ENCODE measurements at regions not wholly inside any gene's neighbourhood (a gene's known extent, or its start where the extent isn't known, plus 50 kb on each side); places are given as distances from the start of the nearest gene placed in this dataset.
"Not testable (repeated sequence)": the region's sequence is repeated elsewhere in the genome, so short reads cannot be mapped to it uniquely, and the experiment has no call there.

DNA sequence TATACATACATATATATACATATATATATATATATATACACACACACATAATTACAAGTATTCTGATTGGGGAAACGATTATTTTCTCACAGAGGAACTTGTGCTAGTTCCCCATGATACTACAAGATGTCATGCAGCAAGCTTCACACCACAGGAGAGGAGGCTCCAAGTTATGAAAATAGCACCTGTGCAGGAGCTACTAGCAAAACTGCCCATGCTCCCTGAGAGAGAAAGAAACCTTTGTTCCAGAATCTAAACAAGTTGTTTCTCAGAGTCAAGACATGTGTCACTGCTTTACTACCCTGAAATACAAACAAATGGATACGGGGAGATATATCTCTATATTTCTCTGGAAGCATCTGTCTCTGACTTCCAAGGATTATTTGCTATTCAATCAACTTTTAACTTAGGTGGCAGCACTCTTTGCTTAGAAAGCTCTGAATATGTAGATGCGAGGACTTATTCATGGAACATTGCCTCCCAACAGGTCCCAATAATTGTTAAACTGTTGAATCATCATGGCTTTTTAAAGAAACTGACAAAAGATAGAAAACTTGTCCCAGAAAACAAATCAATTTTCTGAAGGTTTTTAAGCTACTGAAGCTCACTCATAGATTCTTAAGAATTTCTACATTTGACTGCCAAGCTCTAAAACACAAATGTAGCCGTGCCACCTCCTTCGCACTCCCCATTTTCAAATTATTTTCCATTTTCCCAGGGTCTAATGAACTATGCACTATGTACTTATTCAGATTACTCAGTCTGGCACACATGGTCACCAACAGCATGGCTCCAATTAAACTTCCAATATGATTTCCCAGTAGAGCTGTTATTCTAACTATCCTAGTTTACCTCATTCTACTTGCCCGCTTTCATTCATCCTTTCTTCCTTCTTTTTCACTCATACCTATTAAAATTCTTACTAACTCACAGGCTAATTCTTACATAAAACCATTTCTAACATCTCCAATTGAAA, 929.1 kb downstream of the LTN1 start:
- Histone ChIP-seq H3K4me3 (no peak overlapping the region), H3K36me3 (no peaks in the 10 kb centered on the region), H3K4me1 (peaks cover 13% of the 10 kb centered on the region), H3K27me3 (ENCODE audit: low read depth) (no peaks in the 10 kb centered on the region), H3K9me3 (replicated peaks) (no peaks in the 10 kb centered on the region), H3K27ac (replicated peaks) (no peak overlapping the region)
- intact Hi-C loops (cut with micrococcal nuclease), result loop anchor here (10.0 kb wide), 1 partner anchor 271 kb away; no protein-coding TSS in a partner anchor
- TF ChIP-seq CTCF (IDR thresholded peaks at IDR 0.05; ENCODE audit: borderline replicate concordance), result no peak
- DNase-seq, result no peak

- H3K9me3 ChIP-seq (replicated peaks); H3K27ac ChIP-seq (replicated peaks); H3K4me1 ChIP-seq; H3K4me3 ChIP-seq; H3K36me3 ChIP-seq; H3K27me3 ChIP-seq (ENCODE audit: low read depth); DNase-seq; intact Hi-C loops (cut with micrococcal nuclease): not testable (repeated sequence)
These were observed 939.7 kb downstream of the LTN1 start for GRCh38 chr21:28052956-28053355.

DNA sequence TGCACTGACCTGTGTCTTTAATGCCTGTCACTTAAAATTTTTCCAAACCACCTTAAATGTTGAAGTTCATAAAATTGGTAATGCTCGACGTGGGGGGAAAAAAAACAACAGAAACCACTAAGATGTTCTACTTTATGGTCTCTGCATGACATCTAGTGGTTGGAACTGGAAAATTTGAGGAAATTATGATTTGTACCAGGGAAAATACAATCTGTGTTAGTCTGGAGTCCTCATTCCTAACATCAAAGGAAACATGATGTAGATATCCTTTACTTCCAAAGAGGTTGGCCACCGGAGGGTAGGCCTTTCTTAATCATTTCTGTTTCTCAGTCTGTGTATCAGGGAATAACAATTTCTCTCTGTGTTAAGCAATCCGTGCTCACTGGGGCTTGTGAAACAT, 941.0 kb downstream of the LTN1 start:
- H3K4me1 ChIP-seq; intact Hi-C loops (cut with micrococcal nuclease); DNase-seq; H3K27ac ChIP-seq (replicated peaks); H3K36me3 ChIP-seq; H3K9me3 ChIP-seq (replicated peaks); H3K27me3 ChIP-seq (ENCODE audit: low read depth): not testable (repeated sequence)
- peak overlapping the region; percentile 14 for H3K4me3 ChIP-seq
- peak; percentile 67 for TF ChIP-seq CTCF (IDR thresholded peaks at IDR 0.05; ENCODE audit: borderline replicate concordance)

- H3K36me3 ChIP-seq; DNase-seq; H3K4me1 ChIP-seq; H3K4me3 ChIP-seq; H3K27me3 ChIP-seq (ENCODE audit: low read depth); intact Hi-C loops (cut with micrococcal nuclease): not testable (repeated sequence)
- peak overlapping the region; percentile 27 for H3K27ac ChIP-seq (replicated peaks)
- peaks cover 29% of the 10 kb centered on the region for H3K9me3 ChIP-seq (replicated peaks)
These were observed 957.0 kb downstream of the LTN1 start for GRCh38 chr21:28035692-28036091.

GRCh38 chr21:28034916-28035315, 957.8 kb downstream of the LTN1 start:
- H3K9me3 ChIP-seq (replicated peaks), result peaks cover 36% of the 10 kb centered on the region
- H3K4me1 ChIP-seq; DNase-seq; H3K36me3 ChIP-seq; H3K4me3 ChIP-seq; intact Hi-C loops (cut with micrococcal nuclease); H3K27me3 ChIP-seq (ENCODE audit: low read depth): not testable (repeated sequence)
- H3K27ac ChIP-seq (replicated peaks), result peak overlapping the region; percentile 27

GRCh38 chr21:28034334-28034733, 958.3 kb downstream of the LTN1 start:
- H3K27me3 ChIP-seq (ENCODE audit: low read depth); intact Hi-C loops (cut with micrococcal nuclease); H3K36me3 ChIP-seq; H3K4me3 ChIP-seq; H3K4me1 ChIP-seq; DNase-seq: not testable (repeated sequence)
- Histone ChIP-seq H3K27ac (replicated peaks) (peak overlapping the region; percentile 27), H3K9me3 (replicated peaks) (peaks cover 37% of the 10 kb centered on the region)

DNA sequence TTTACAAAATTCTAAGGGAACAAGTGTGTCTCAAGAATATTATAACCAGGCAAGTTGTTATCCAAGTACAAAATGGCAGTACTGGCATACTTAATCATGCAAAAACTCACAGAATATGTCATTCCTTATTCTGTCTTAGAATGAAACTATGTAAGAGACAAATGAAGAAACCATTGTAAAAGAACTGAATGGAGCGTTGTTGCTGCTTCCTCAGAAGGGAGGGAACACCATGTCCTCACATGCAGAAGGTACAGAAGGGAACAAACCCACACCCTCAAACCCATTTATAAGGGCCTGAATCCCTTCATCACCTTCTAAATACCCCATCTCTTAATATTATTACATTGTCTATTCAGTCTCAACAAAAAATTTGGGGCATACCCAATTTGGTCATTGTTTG, 960.0 kb downstream of the LTN1 start:
- H3K9me3 ChIP-seq (replicated peaks), result peaks cover 28% of the 10 kb centered on the region
- H3K27ac ChIP-seq (replicated peaks); H3K27me3 ChIP-seq (ENCODE audit: low read depth); intact Hi-C loops (cut with micrococcal nuclease); H3K4me3 ChIP-seq; H3K36me3 ChIP-seq; DNase-seq; H3K4me1 ChIP-seq: not testable (repeated sequence)

- intact Hi-C loops (cut with micrococcal nuclease); H3K4me1 ChIP-seq; H3K4me3 ChIP-seq; H3K27ac ChIP-seq (replicated peaks); H3K27me3 ChIP-seq (ENCODE audit: low read depth); DNase-seq; H3K36me3 ChIP-seq: not testable (repeated sequence)
- peaks cover 28% of the 10 kb centered on the region for H3K9me3 ChIP-seq (replicated peaks)
These were observed 961.6 kb downstream of the LTN1 start for GRCh38 chr21:28031066-28031465.

Measured in left ventricle myocardium inferior (tissue), 1 donor.